ENCODE measurements at regions not wholly inside any gene's neighbourhood (a gene's known extent, or its start where the extent isn't known, plus 50 kb on each side); places are given as distances from the start of the nearest gene placed in this dataset.

DNA sequence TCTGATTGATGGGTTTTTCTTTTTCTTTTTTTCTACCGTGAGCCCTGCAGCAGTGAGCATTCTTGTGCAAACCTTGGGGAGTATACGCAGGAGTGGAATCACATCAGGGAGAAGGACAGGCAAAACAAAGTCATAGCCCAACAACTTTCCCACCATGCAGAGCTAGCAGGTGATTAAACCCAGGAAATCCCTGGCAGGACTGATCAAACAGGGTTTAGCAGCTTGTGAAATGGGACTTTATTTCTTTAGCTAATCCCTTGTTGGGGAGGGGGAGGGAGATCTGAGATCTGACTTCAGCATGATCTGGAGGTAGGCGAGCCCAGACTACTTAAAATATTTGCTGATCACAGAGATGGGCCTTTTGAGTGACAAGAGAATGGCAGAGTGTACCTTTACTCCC is 162.0 kb upstream of the GLRA1 start (continued):
- TF ChIP-seq, protein P1, sequence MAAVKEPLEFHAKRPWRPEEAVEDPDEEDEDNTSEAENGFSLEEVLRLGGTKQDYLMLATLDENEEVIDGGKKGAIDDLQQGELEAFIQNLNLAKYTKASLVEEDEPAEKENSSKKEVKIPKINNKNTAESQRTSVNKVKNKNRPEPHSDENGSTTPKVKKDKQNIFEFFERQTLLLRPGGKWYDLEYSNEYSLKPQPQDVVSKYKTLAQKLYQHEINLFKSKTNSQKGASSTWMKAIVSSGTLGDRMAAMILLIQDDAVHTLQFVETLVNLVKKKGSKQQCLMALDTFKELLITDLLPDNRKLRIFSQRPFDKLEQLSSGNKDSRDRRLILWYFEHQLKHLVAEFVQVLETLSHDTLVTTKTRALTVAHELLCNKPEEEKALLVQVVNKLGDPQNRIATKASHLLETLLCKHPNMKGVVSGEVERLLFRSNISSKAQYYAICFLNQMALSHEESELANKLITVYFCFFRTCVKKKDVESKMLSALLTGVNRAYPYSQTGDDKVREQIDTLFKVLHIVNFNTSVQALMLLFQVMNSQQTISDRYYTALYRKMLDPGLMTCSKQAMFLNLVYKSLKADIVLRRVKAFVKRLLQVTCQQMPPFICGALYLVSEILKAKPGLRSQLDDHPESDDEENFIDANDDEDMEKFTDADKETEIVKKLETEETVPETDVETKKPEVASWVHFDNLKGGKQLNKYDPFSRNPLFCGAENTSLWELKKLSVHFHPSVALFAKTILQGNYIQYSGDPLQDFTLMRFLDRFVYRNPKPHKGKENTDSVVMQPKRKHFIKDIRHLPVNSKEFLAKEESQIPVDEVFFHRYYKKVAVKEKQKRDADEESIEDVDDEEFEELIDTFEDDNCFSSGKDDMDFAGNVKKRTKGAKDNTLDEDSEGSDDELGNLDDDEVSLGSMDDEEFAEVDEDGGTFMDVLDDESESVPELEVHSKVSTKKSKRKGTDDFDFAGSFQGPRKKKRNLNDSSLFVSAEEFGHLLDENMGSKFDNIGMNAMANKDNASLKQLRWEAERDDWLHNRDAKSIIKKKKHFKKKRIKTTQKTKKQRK (IDR thresholded peaks at IDR 0.05; ENCODE audit: low read depth, low read length), result no peak
- TF ChIP-seq PAX8 (IDR thresholded peaks at IDR 0.05) (no peak), TARDBP (IDR thresholded peaks at IDR 0.05; ENCODE audit: borderline replicate concordance) (no peak), NFIC (IDR thresholded peaks at IDR 0.05; ENCODE audit: low read depth, low read length) (no peak), JUNB (IDR thresholded peaks at IDR 0.05) (no peak), RCOR1 (conservative IDR thresholded peaks at IDR 0.05; ENCODE audit: low read depth, low read length) (no peak), POU2F2 (IDR thresholded peaks at IDR 0.05; ENCODE audit: borderline replicate concordance, low read depth, low read length) (no peak)

DNA sequence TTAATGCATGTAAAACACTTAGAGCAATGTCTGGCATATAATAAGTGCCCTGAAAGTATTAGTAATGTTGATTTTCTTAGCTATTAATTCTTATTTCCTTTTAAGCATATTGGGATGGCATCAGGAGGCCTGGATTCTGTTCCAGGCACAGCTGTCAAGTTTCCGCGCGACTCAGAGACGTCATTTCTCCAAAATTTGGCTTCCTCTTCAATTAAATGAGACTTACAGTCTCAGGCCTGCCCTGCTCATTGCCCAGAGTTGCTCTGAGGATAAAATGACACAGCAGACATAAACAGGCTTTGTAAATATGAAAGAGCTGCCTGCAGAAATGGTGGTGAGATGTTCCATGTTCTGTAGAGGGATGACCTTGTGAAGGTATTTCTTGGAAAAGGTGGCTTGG is 159.8 kb upstream of the GLRA1 start:
- Histone ChIP-seq H4K20me1 (ENCODE audit: control insufficient read depth, insufficient read depth) (no peaks in the 10 kb centered on the region), H3K9ac (ENCODE audit: control insufficient read depth, insufficient read depth, low read length) (no peak overlapping the region), H3K79me2 (ENCODE audit: control insufficient read depth, insufficient read depth, low read length) (no peaks in the 10 kb centered on the region), H3K27me3 (replicated peaks in 1 of 2; ENCODE audit: control insufficient read depth in 2 of 2, insufficient read depth in 2 of 2, low read length in 1 of 2) (no peaks in the 10 kb centered on the region; a peak in 1 of 4 replicates), H3K4me3 (no peak overlapping the region), H3K4me2 (ENCODE audit: control insufficient read depth, insufficient read depth) (no peak overlapping the region), H3K36me3 (ENCODE audit: control insufficient read depth in 2 of 2, insufficient read depth in 2 of 2, low read length in 1 of 2) (no peaks in the 10 kb centered on the region), H3K9me3 (replicated peaks; ENCODE audit: control insufficient read depth, insufficient read depth, low read length) (no peaks in the 10 kb centered on the region), H3K4me1 (ENCODE audit: control insufficient read depth, insufficient read depth, low read length) (no peaks in the 10 kb centered on the region), H2AFZ (ENCODE audit: control insufficient read depth, low read depth, low read length) (no peak overlapping the region), H3K27ac (ENCODE audit: control insufficient read depth, insufficient read depth) (no peak overlapping the region)
- intact Hi-C loops (cut with micrococcal nuclease; ENCODE audit: unreplicated experiment), result no loop called here
- WGBS (ENCODE audit: insufficient coverage, insufficient replicate concordance, low lambda C conversion rate, missing lambda C conversion rate), result 40% methylated on average over 4 of the region's 4 CpGs
- FAIRE-seq, result no peak
- ATAC-seq, result no peak
- RAD21 ChIA-PET (ENCODE audit: unreplicated experiment), result no interaction called here
- SMC1A ChIA-PET (ENCODE audit: uncharacterized antibody, unreplicated experiment), result no interaction called here
- no peak for DNase-seq (ENCODE audit: low read depth, low spot score)
- CTCF ChIA-PET, result interaction anchor here (0.6 to 1.4 kb wide), 2 partner anchors 260 to 432 kb away, joined by 4 to 5 read pairs; no protein-coding TSS in a partner anchor
- no TSS peak for BruUV-seq (replicated peaks)
- in situ Hi-C loops (cut with MboI), result no loop called here
- POLR2A ChIA-PET, result no interaction called here
- TF ChIP-seq, protein P2, sequence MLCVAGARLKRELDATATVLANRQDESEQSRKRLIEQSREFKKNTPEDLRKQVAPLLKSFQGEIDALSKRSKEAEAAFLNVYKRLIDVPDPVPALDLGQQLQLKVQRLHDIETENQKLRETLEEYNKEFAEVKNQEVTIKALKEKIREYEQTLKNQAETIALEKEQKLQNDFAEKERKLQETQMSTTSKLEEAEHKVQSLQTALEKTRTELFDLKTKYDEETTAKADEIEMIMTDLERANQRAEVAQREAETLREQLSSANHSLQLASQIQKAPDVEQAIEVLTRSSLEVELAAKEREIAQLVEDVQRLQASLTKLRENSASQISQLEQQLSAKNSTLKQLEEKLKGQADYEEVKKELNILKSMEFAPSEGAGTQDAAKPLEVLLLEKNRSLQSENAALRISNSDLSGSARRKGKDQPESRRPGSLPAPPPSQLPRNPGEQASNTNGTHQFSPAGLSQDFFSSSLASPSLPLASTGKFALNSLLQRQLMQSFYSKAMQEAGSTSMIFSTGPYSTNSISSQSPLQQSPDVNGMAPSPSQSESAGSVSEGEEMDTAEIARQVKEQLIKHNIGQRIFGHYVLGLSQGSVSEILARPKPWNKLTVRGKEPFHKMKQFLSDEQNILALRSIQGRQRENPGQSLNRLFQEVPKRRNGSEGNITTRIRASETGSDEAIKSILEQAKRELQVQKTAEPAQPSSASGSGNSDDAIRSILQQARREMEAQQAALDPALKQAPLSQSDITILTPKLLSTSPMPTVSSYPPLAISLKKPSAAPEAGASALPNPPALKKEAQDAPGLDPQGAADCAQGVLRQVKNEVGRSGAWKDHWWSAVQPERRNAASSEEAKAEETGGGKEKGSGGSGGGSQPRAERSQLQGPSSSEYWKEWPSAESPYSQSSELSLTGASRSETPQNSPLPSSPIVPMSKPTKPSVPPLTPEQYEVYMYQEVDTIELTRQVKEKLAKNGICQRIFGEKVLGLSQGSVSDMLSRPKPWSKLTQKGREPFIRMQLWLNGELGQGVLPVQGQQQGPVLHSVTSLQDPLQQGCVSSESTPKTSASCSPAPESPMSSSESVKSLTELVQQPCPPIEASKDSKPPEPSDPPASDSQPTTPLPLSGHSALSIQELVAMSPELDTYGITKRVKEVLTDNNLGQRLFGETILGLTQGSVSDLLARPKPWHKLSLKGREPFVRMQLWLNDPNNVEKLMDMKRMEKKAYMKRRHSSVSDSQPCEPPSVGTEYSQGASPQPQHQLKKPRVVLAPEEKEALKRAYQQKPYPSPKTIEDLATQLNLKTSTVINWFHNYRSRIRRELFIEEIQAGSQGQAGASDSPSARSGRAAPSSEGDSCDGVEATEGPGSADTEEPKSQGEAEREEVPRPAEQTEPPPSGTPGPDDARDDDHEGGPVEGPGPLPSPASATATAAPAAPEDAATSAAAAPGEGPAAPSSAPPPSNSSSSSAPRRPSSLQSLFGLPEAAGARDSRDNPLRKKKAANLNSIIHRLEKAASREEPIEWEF (IDR thresholded peaks at IDR 0.05; ENCODE audit: insufficient replicate concordance, low read depth, low read length), result no peak
- TF ChIP-seq BHLHE40 (IDR thresholded peaks at IDR 0.05; ENCODE audit: borderline replicate concordance in 1 of 2, low read depth in 2 of 2, low read length in 1 of 2) (no peak), SMAD1 (IDR thresholded peaks at IDR 0.05; ENCODE audit: low read depth, partially characterized antibody) (no peak), NR2F1 (conservative IDR thresholded peaks at IDR 0.05) (no peak), ZNF384 (IDR thresholded peaks at IDR 0.05; ENCODE audit: borderline replicate concordance, low read depth, low read length) (no peak), NR2C1 (IDR thresholded peaks at IDR 0.05) (no peak), EZH2 (IDR thresholded peaks at IDR 0.05; ENCODE audit: borderline replicate concordance, control insufficient read depth, low read depth, low read length) (no peak), HDGF (IDR thresholded peaks at IDR 0.05) (no peak)
